Ramos (cell line): ENCODE measurements at regions not wholly inside any gene's neighbourhood (a gene's known extent, or its start where the extent isn't known, plus 50 kb on each side); places are given as distances from the start of the nearest gene placed in this dataset.

Experiments used
- in situ Hi-C: fragments of 300-500 bp; cut with MboI; formaldehyde crosslinking; loops from one replicate; pipeline ENCODE4 v1.14.3; 2022; ENCODE audit warnings: low sequenced_read_pairs; ENCODE audit not compliant: unreplicated experiment

DNA sequence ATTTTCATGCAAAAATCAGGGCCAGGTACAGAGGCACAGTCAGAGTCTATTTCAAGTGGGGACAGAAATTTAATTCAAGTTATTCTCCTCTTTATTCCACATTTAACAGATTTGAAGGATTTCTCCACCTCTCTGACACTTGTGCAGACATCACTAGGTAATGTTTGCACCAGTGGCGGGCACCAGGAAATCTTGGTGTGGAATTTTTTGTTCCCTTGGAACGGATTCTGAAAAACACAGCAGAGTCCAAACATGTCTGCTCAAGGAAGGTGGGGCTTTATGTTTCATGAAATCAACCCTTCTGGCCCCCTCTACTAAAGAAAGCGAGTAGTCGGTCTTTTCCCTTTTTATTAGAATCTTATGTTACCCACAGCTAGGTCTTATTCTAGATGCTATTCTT lies 271.2 kb upstream of the MDFIC2 start:
- in situ Hi-C loops: no loop called here

- in situ Hi-C loops: no loop called here
Measured at GRCh38 chr3:70582803-70583202, 270.4 kb upstream of the MDFIC2 start.

GRCh38 chr3:70580021-70580420 lies 267.6 kb upstream of the MDFIC2 start:
- in situ Hi-C loops: no loop called here

DNA sequence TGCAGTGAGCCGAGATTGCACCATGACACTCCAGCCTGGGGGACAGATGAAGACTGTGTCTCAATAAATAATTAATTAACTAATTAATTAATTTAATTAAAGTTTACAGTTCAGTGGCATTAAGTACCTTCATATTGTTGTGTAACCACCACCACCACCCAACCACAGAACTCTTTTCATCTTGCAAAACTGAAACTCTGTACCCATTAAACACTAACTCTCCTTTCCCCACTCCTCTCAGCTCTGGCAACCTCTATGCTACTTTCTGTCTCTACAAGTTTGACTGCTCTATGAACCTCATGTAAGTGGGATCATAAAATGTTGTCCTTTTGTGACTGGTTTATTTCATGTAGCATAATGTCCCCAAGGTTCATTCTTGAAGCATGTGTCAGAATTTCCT lies 259.3 kb upstream of the MDFIC2 start:
- in situ Hi-C loops: no loop called here

DNA sequence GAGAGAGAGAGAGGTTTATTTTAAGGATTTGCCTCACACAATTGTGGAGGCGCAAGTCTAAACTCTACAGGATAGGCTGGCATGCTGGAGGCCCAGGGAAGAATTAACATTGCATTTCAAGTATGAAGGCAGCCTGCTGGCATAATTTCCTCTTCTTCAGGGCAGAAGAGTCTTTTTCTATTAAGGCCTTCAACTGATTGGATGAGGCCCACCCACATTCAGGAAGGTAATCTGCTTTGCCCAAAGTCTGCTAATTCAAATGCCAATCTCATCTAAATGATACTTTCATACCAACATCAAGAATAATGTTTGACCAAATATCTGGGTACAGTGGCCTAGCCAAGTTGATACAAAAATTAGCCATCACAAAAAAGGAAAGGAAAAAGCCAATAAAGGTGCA lies 258.1 kb upstream of the MDFIC2 start:
- in situ Hi-C loops: no loop called here

- in situ Hi-C loops: no loop called here
Measured at GRCh38 chr3:70568626-70569025, 256.2 kb upstream of the MDFIC2 start.

GRCh38 chr3:70565861-70566260 lies 253.4 kb upstream of the MDFIC2 start:
- in situ Hi-C loops: no loop called here

DNA sequence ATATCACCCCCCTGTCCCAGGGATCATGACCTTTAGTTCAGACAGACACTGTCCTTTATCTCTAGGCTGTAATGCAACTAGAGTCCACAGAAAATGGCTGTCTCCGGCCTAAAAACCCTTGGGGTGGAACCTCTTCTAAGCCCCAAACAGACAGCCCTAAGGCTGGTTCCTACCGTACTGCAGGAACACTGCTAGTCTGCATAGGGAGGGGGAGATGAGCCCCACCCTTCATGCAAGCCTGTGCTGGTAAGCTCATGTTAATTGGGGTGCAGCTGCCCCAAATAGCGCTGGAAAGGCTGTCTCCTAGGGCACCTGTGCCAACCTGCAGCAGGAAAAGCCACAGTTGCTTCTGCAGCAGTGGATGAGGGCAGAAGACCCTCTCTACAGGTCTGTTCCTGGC lies 252.1 kb upstream of the MDFIC2 start:
- in situ Hi-C loops: no loop called here

GRCh38 chr3:70561796-70562195 lies 249.4 kb upstream of the MDFIC2 start:
- in situ Hi-C loops: no loop called here

DNA sequence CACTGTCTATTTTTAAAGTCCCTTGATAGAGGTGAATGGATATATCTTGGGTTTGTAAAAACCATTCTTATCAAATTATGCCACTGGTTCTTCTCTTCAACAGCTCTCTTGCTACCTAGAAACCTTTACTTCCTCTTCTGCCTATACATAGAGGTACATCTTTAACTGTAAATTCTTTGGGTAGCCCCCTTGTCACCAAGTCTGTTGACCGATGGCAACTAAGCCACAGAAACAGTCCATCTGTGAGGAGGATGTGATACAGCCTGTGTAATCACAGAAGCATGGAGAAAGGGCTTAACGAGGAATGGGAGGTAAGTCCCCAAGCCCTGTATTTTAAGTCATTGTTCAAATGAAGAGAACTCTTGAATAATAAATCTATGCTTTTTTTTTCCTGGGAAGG lies 246.5 kb upstream of the MDFIC2 start:
- in situ Hi-C loops: no loop called here

DNA sequence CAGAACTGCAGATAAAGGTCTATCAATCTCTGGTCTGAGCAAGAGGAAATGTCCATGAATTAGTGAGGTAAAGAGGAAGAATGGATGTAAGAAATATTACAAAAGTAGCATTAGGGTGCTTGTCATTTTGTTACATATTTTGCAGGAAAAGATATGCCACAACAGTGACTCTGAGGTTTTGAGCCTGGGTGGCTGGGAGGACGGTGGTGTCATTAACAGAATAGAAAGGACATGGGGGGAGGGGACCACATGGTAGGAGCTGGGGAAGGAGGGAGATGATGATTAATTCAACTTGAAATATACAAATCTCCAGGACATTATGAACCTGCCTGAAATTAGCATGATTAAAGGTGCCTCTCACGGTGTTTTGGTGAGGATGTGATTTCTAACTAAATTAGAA lies 245.5 kb upstream of the MDFIC2 start:
- in situ Hi-C loops: no loop called here

DNA sequence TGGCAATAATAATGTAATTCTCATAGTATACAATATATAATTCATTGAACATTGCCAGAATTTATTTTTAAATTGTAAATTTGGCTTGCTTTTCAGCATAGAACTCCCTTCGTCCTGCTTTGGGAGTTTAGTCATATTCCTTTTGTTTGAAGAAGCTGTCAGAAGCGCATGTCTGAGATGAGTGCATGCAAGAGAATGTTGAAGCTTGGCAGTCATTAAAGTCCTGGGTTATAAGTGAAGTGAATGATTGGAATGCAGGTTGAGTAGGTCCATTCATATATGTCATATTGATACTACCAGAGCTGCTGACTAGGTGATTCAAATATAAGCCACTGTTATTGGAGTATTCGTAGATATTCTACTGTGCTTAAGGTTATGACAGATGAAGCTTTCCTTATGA lies 243.6 kb upstream of the MDFIC2 start:
- in situ Hi-C loops: no loop called here

DNA sequence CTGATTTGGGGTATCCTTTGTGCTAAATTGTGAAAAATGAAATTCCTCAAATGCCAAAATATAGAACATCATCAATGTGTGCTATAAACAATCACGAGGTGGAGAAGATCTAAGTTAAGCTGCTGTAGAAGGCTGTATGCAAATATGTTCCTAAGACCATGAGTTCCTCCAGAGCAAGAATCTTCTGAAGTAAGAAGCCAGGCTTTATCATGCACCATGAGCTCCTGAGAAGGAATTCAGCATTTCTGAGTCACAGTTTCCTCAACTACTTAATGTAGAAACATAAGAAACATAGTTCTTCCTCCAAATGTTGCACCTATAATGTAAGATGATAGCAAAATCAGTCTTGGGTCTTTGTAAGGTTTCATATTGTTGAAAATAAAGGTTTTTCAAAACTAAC lies 241.7 kb upstream of the MDFIC2 start:
- in situ Hi-C loops: no loop called here

DNA sequence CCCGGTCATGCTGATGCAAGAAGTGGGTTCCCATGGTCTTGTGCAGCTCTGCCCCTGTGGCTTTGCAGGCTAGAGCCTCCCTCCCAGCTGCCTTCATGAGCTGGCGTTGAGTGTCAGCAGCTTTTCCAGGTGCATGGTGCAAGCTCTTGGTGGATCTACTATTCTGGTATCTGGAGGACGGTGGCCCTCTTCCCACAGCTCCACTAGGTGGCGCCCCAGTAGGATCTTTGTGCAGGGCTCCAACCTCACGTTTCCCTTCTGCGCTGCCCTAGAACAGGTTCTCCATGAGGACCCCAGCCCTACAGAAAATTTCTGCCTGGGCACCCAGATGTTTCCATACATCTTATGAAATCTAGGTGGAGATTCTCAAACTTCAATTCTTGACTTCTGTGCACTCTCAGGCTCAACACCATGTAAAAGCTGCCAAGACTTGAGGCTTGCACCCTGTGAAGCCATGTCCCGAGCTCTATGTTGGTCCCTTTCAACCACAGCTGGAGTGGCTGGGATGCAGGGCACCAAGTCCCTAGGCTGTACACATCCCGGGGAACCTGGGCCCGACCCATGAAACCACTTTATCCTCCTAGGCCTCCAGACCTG lies 238.4 kb upstream of the MDFIC2 start:
- in situ Hi-C loops: no loop called here

DNA sequence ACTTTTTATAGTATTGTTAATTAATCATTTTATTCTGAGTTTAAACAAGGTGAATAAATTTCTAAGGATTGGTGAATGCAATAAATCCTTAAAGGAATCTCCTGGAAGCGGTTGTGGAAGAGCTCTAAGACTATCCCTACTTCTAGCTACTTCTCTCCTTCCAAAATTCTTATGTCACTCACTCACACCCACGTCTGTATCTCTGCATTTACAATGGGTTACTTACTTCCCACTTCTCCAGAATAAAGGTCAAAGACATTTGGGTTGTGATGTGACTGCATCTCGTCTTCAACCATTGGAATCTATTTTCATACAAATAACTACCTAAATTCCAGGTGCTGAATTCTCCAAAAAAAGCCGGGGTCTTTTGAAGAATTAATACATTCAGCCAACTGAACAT lies 234.2 kb upstream of the MDFIC2 start:
- in situ Hi-C loops: loop anchor here (10.0 kb wide), 1 partner anchor 1108 kb away; no protein-coding TSS in a partner anchor

GRCh38 chr3:70543493-70543892 lies 231.1 kb upstream of the MDFIC2 start:
- in situ Hi-C loops: loop anchor here (10.0 kb wide), 1 partner anchor 1111 kb away; no protein-coding TSS in a partner anchor

- in situ Hi-C loops: loop anchor here (10.0 kb wide), 1 partner anchor 1115 kb away; no protein-coding TSS in a partner anchor
Measured at GRCh38 chr3:70539908-70540307, 227.5 kb upstream of the MDFIC2 start.

- in situ Hi-C loops: no loop called here
Measured at GRCh38 chr3:70532806-70533205, 220.4 kb upstream of the MDFIC2 start.

- in situ Hi-C loops: no loop called here
Measured at GRCh38 chr3:70531838-70532489, 219.5 kb upstream of the MDFIC2 start.

DNA sequence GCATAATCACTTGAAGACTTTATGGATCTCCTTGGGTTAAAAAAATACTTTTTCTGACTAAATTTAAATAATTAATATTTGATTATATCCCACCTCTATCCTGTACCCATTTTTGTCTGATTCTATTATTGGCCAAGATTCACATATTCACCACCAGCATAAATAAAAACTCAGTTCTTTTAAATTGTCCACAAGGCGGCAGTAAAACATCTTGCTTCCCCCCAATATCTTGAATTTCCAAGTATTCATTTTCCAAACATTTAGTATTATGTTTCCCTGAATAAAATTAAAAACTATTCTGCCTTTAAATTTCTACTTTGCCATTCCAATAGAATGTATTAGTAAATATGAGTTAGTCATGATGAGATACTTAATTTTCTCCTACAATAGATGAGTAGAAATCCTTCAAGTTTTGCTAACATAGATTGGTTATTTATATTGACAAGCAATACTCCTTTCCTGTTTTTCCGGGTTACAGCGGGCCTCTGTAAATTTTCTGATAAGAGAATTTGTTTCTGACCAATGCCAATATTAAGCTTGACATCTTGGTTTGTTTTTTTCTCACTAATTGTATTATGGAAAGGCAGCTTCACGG lies 218.7 kb upstream of the MDFIC2 start:
- in situ Hi-C loops: no loop called here

DNA sequence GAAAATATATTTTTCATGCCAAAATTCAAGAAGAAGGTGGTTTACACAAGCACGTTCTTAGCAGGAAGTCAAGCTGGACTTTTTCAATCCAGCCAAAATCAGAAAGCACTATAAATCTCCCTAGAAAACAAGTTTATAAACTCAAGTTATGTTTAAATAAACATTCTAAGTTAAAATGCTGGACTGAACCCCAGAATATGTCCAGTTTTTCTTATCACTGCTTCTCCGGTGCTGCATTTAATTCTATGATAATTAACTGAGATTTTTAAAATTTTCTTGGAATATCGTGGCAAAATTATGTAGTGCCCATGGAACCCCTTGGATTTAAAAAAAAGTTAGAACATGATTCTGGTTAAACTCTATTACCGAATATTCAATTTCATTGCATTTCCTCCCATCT lies 218.2 kb upstream of the MDFIC2 start:
- in situ Hi-C loops: no loop called here

DNA sequence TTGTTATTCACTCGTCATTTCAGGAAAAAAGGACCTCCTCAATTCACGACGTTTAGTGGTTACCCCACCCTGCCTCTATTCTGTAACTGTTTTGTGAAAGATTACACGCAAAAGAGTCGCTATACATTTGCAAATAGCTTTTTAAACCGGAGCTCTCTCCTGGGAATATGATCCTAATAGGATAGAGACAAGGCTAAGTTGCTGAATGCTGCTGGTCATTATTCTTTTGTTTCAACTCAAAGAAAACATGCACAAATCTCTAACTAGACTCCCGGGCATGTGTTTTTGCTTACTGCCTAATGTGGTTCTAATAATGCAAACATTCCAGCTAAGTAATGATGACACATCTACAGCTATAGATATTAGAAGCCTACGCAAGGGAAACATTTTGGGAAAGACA lies 214.6 kb upstream of the MDFIC2 start:
- in situ Hi-C loops: no loop called here
